GM18868 (cell line): ENCODE measurements at regions not wholly inside any gene's neighbourhood (a gene's known extent, or its start where the extent isn't known, plus 50 kb on each side); places are given as distances from the start of the nearest gene placed in this dataset.

Experiments used
- ATAC-seq: cut with Tn5 transposase; IDR thresholded peaks from one replicate; pipeline ENCODE4 v1.9.1; 2021; ENCODE audit warnings: mild to moderate bottlenecking, moderate library complexity; ENCODE audit not compliant: unreplicated experiment

- no peak for ATAC-seq
These were observed 137.7 kb upstream of the POM121L12 start for GRCh38 chr7:52897713-52898112.

- ATAC-seq = no peak
These were observed 138.1 kb upstream of the POM121L12 start for GRCh38 chr7:52897288-52897687.

- ATAC-seq = no peak
These were observed 158.2 kb upstream of the POM121L12 start for GRCh38 chr7:52877240-52877639.

GRCh38 chr7:52876402-52876801 lies 159.0 kb upstream of the POM121L12 start:
- ATAC-seq = no peak

- no peak for ATAC-seq
These were observed 171.8 kb upstream of the POM121L12 start for GRCh38 chr7:52863652-52864051.

GRCh38 chr7:52862321-52862720 lies 173.1 kb upstream of the POM121L12 start:
- ATAC-seq = no peak

GRCh38 chr7:52857367-52857766 lies 178.1 kb upstream of the POM121L12 start:
- no peak for ATAC-seq

- ATAC-seq = no peak
These were observed 180.8 kb upstream of the POM121L12 start for GRCh38 chr7:52854681-52855080.

- no peak for ATAC-seq
These were observed 183.9 kb upstream of the POM121L12 start for GRCh38 chr7:52851547-52851946.

- ATAC-seq = no peak
These were observed 192.0 kb upstream of the POM121L12 start for GRCh38 chr7:52843436-52843835.

GRCh38 chr7:52842202-52842900 lies 193.1 kb upstream of the POM121L12 start:
- ATAC-seq = no peak

GRCh38 chr7:52838981-52839411 lies 196.4 kb upstream of the POM121L12 start:
- ATAC-seq = no peak

GRCh38 chr7:52831321-52831720 lies 204.1 kb upstream of the POM121L12 start:
- no peak for ATAC-seq

- ATAC-seq = no peak
These were observed 204.6 kb upstream of the POM121L12 start for GRCh38 chr7:52830801-52831200.

GRCh38 chr7:52826515-52827265 lies 208.7 kb upstream of the POM121L12 start:
- ATAC-seq = peak; percentile 88

GRCh38 chr7:52825611-52826010 lies 209.8 kb upstream of the POM121L12 start:
- peak; percentile 59 for ATAC-seq

- no peak for ATAC-seq
These were observed 223.9 kb upstream of the POM121L12 start for GRCh38 chr7:52811537-52811936.

- ATAC-seq = no peak
These were observed 235.6 kb upstream of the POM121L12 start for GRCh38 chr7:52799817-52800216.

GRCh38 chr7:52797801-52798200 lies 237.6 kb upstream of the POM121L12 start:
- no peak for ATAC-seq

- ATAC-seq = no peak
These were observed 240.8 kb upstream of the POM121L12 start for GRCh38 chr7:52794621-52795020.

GRCh38 chr7:52791176-52791700 lies 244.2 kb upstream of the POM121L12 start:
- no peak for ATAC-seq

GRCh38 chr7:52786174-52786573 lies 249.3 kb upstream of the POM121L12 start:
- ATAC-seq = no peak
